Prostate gland (tissue), 2 donors: ENCODE measurements at regions not wholly inside any gene's neighbourhood (a gene's known extent, or its start where the extent isn't known, plus 50 kb on each side); places are given as distances from the start of the nearest gene placed in this dataset.

Experiments
- POLR2A ChIP-seq: fragments of 450-650 bp; IDR thresholded peaks from one replicate; pipeline ENCODE4 v1.6.1; 2016; ENCODE audit warnings: antibody characterized with exemption, mild to moderate bottlenecking
- TF ChIP-seq, protein P1 (sequence below), 4 experiments: fragments of 200-600 bp in 2 of 4; fragments of 450-650 bp in 2 of 4; sonication (generic) in 2 of 4; IDR thresholded peaks; 1 replicate in 3 of 4; 2 replicates in 1 of 4; pipeline ENCODE4 v1.5.1; 2016 to 2019; ENCODE audit warnings: antibody characterized with exemption in 4 of 4, mild to moderate bottlenecking in 2 of 4, moderate library complexity in 2 of 4

DNA sequence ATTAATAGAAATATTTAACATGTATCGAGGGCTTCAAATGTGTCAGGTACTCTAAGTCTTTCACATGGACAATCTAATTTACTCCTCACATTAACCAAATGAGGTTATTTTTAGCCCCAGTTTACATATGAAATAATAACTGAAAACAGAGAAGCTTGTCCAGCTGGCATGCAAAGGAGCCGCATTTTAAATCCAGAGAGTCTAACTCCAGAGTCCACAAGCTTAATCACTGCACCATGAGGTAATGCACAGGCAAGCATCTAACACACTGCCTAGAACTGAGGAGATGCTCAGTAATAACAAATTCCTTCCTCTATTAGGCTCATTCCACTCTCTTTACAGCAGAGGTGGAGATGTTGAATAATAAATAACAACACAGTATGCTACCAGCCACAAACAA lies 165.7 kb upstream of the GUCY1A2 start:
- TF ChIP-seq, protein P1, sequence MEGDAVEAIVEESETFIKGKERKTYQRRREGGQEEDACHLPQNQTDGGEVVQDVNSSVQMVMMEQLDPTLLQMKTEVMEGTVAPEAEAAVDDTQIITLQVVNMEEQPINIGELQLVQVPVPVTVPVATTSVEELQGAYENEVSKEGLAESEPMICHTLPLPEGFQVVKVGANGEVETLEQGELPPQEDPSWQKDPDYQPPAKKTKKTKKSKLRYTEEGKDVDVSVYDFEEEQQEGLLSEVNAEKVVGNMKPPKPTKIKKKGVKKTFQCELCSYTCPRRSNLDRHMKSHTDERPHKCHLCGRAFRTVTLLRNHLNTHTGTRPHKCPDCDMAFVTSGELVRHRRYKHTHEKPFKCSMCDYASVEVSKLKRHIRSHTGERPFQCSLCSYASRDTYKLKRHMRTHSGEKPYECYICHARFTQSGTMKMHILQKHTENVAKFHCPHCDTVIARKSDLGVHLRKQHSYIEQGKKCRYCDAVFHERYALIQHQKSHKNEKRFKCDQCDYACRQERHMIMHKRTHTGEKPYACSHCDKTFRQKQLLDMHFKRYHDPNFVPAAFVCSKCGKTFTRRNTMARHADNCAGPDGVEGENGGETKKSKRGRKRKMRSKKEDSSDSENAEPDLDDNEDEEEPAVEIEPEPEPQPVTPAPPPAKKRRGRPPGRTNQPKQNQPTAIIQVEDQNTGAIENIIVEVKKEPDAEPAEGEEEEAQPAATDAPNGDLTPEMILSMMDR (IDR thresholded peaks at IDR 0.05), result no peak
- TF ChIP-seq POLR2A, result no peak
